IMR-90 (cell line): ENCODE measurements at regions not wholly inside any gene's neighbourhood (a gene's known extent, or its start where the extent isn't known, plus 50 kb on each side); places are given as distances from the start of the nearest gene placed in this dataset.

ENCODE experiments used
- ATAC-seq: fragments of 200-7000 bp; cut with Tn5 transposase; 2 replicates; pipeline ENCODE4 v1.9.1; 2020; ENCODE audit warnings: low read depth, mild to moderate bottlenecking, moderate library complexity
- BruUV-seq: library from RNA; stranded (reverse); fragments of 400-500 nt; replicated peaks from 2 replicates; lab custom pipeline; 2021; lab: Mats Ljungman, UMichigan
- CTCF ChIA-PET: fragments of 300-600 bp; formaldehyde crosslinking; extraction: SDS; loops from one replicate; lab custom pipeline; 2021; ENCODE audit warnings: antibody characterized with exemption; lab: Yijun Ruan, JAX
- POLR2A ChIA-PET: fragments of 300-600 bp; sonication (Branson Sonifier 250); formaldehyde crosslinking; loops from one replicate; lab custom pipeline; 2022; ENCODE audit warnings: antibody characterized with exemption; ENCODE audit not compliant: unreplicated experiment; lab: Charles Lee
- DNase-seq: peaks from one replicate; pipeline ENCODE4 v3.0.0; 2013
- H2AFZ ChIP-seq: replicated peaks from 2 replicates; pipeline ENCODE3; 2013; ENCODE audit warnings: low read length, mild to moderate bottlenecking; ENCODE audit not compliant: poor library complexity
- H2AK5ac ChIP-seq: 2 replicates; pipeline ENCODE4 v1.6.1; 2013; ENCODE audit warnings: low read depth, low read length, inconsistent platforms
- H2AK9ac ChIP-seq: replicated peaks from 2 replicates; pipeline ENCODE3; 2013; ENCODE audit warnings: mild to moderate bottlenecking, low read depth, low read length, moderate library complexity; ENCODE audit not compliant: poor library complexity
- H2BK120ac ChIP-seq: 2 replicates; pipeline ENCODE4 v1.6.1; 2013; ENCODE audit warnings: low read depth, low read length, inconsistent platforms
- H2BK15ac ChIP-seq: 3 replicates; pipeline ENCODE4 v1.6.1; 2013; ENCODE audit warnings: low read depth, low read length, inconsistent platforms
- H2BK20ac ChIP-seq: 2 replicates; pipeline ENCODE4 v1.6.1; 2013; ENCODE audit warnings: low read depth, mild to moderate bottlenecking, inconsistent platforms, low read length, moderate library complexity
- H2BK5ac ChIP-seq: 2 replicates; pipeline ENCODE4 v1.6.1; 2013; ENCODE audit warnings: mild to moderate bottlenecking, low read depth, low read length, inconsistent platforms; ENCODE audit not compliant: poor library complexity, severe bottlenecking
- H3K14ac ChIP-seq: replicated peaks from 2 replicates; pipeline ENCODE4 v1.6.1; 2013; ENCODE audit warnings: low read depth, low read length, inconsistent platforms
- H3K18ac ChIP-seq: 2 replicates; pipeline ENCODE4 v1.6.1; 2013; ENCODE audit warnings: low read depth, low read length, control low read depth
- H3K23ac ChIP-seq: 2 replicates; pipeline ENCODE4 v1.6.1; 2013; ENCODE audit warnings: low read depth, low read length, inconsistent platforms
- H3K27ac ChIP-seq: 2 replicates; pipeline ENCODE4 v1.5.1; 2013; ENCODE audit warnings: mild to moderate bottlenecking, control low read depth, low read length; ENCODE audit not compliant: insufficient read depth
- H3K27me3 ChIP-seq: 2 replicates; pipeline ENCODE4 v1.6.1; 2013; ENCODE audit warnings: low read length; ENCODE audit not compliant: control insufficient read depth, insufficient read depth
- H3K36me3 ChIP-seq: 2 replicates; pipeline ENCODE4 v1.6.1; 2013; ENCODE audit warnings: low read length, mixed read lengths; ENCODE audit not compliant: control insufficient read depth, insufficient read depth
- H3K4ac ChIP-seq: 2 replicates; pipeline ENCODE4 v1.6.1; 2013; ENCODE audit warnings: low read depth, low read length, inconsistent platforms
- H3K4me1 ChIP-seq: 2 replicates; pipeline ENCODE4 v1.6.1; 2013; ENCODE audit warnings: low read length, mixed read lengths; ENCODE audit not compliant: control insufficient read depth, insufficient read depth
- H3K4me2 ChIP-seq: 2 replicates; pipeline ENCODE4 v1.6.1; 2013; ENCODE audit warnings: low read depth, mild to moderate bottlenecking, control low read depth, low read length, moderate library complexity
- H3K4me3 ChIP-seq: 2 replicates; pipeline ENCODE4 v1.5.1; 2013; ENCODE audit warnings: low read depth, mild to moderate bottlenecking, control low read depth, low read length, moderate library complexity; ENCODE audit not compliant: insufficient read depth
- H3K56ac ChIP-seq: 2 replicates; pipeline ENCODE4 v1.6.1; 2013; ENCODE audit warnings: low read length, inconsistent platforms; ENCODE audit not compliant: insufficient read depth; ENCODE audit errors: extremely low read depth
- H3K79me1 ChIP-seq, 2 experiments: 2 replicates each; pipeline ENCODE4 v1.6.1; 2013; ENCODE audit warnings: low read length in 2 of 2, inconsistent platforms in 1 of 2, low read depth in 1 of 2
- H3K9ac ChIP-seq: 2 replicates; pipeline ENCODE4 v1.6.1; 2013; ENCODE audit warnings: low read depth, low read length, control low read depth
- H3K9me1 ChIP-seq: 2 replicates; pipeline ENCODE4 v1.6.1; 2013; ENCODE audit warnings: low read length, inconsistent platforms; ENCODE audit not compliant: insufficient read depth
- H3K9me3 ChIP-seq: 2 replicates; pipeline ENCODE4 v1.6.1; 2013; ENCODE audit warnings: low read length; ENCODE audit not compliant: control insufficient read depth, insufficient read depth
- H4K20me1 ChIP-seq: 2 replicates; pipeline ENCODE4 v1.6.1; 2013; ENCODE audit warnings: low read length, inconsistent platforms; ENCODE audit not compliant: insufficient read depth
- H4K5ac ChIP-seq: 2 replicates; pipeline ENCODE4 v1.6.1; 2013; ENCODE audit warnings: mild to moderate bottlenecking, low read depth, low read length, control low read depth
- H4K8ac ChIP-seq, 2 experiments: 2 replicates each; pipeline ENCODE4 v1.6.1; 2013; ENCODE audit warnings: low read depth in 2 of 2, low read length in 2 of 2, control low read depth in 1 of 2, inconsistent platforms in 1 of 2
- H4K91ac ChIP-seq: 2 replicates; pipeline ENCODE4 v1.6.1; 2013; ENCODE audit warnings: low read depth, low read length, inconsistent platforms; ENCODE audit not compliant: insufficient read depth
- CHD1 ChIP-seq: IDR thresholded peaks from 2 replicates; pipeline ENCODE4 v1.6.1; 2012; ENCODE audit warnings: low read depth, low read length, improper control_type of control experiment
- FOS ChIP-seq: fragments of 150-350 bp; IDR thresholded peaks from 2 replicates; pipeline ENCODE4 v1.6.1; 2016; ENCODE audit warnings: low read depth, low read length
- MAFK ChIP-seq: IDR thresholded peaks from 2 replicates; pipeline ENCODE4 v1.6.1; 2012; ENCODE audit warnings: low read depth, low read length, improper control_type of control experiment
- NFE2L2 ChIP-seq: fragments of 150-350 bp; IDR thresholded peaks from 2 replicates; pipeline ENCODE4 v1.6.1; 2016; ENCODE audit warnings: low read depth, mild to moderate bottlenecking, low read length
- WGBS, 2 experiments: methylation state at CpG; one replicate each; pipeline versions ENCODE4 v1.1.5 to v1.1.7; 2013; ENCODE audit warnings: missing lambda C conversion rate in 2 of 2; ENCODE audit not compliant: insufficient read length in 1 of 2; ENCODE audit errors: extremely low coverage in 2 of 2; 5-methylcytosine and 5-hydroxymethylcytosine counted together
- dilution Hi-C: fragments of 300-500 bp; cut with HindIII; formaldehyde crosslinking; loops from one replicate; pipeline ENCODE4 v1.14.3; 2018; ENCODE audit warnings: low sequenced_read_pairs; ENCODE audit not compliant: unreplicated experiment
- in situ Hi-C: fragments of 300-500 bp; cut with MboI; formaldehyde crosslinking; loops from 3 replicates; pipeline ENCODE4 v1.14.3; 2019; ENCODE audit warnings: low sequenced_read_pairs, inconsistent platforms, mixed read lengths
- intact Hi-C: fragments of 100-400 bp; cut with micrococcal nuclease; formaldehyde crosslinking; loops from 2 replicates; pipeline ENCODE4 v1.10.0; 2022

DNA sequence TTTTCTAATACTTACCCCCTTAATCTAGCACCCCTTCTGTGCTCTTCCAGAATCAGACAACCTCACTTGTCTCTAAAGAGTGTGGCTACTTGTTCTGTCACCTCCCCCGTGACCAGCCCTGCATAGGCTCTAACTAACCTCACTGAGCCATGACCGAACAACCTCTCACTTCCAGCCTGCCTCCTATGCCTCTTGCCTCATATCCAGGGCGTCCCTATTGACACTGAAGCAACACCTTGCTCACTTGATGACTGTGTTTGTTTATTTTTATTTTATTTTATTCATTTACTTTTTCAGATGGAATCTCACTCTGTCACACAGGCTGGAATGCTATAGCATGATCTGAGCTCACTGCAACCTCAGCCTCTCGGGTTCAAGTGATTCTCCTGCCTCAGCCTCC is 235.1 kb upstream of the B3GALT2 start:
- Histone ChIP-seq H3K9me3 (no peaks in the 10 kb centered on the region), H2BK15ac (no peak overlapping the region), H2AK5ac (no peak overlapping the region), H2AK9ac (no peak overlapping the region), H3K14ac (no peak overlapping the region), H4K20me1 (no peaks in the 10 kb centered on the region), H4K91ac (no peak overlapping the region), H3K27ac (no peak overlapping the region), H3K79me1 (no peaks in the 10 kb centered on the region), H3K56ac (no peak overlapping the region), H3K36me3 (no peaks in the 10 kb centered on the region), H3K4me2 (no peak overlapping the region), H3K4me1 (peaks cover 1% of the 10 kb centered on the region; the same call in 1 of the 2 replicates), H3K18ac (no peak overlapping the region), H2BK20ac (no peak overlapping the region), H3K9me1 (no peaks in the 10 kb centered on the region), H3K23ac (no peak overlapping the region), H3K4ac (no peak overlapping the region), H2BK120ac (no peak overlapping the region), H3K4me3 (no peak overlapping the region), H4K8ac (no peak overlapping the region), H2AFZ (no peak overlapping the region), H4K5ac (no peak overlapping the region), H3K27me3 (no peaks in the 10 kb centered on the region), H2BK5ac (no peak overlapping the region), H3K9ac (no peak overlapping the region)
- ChIA-PET POLR2A (no interaction called here), CTCF (no interaction called here)
- DNase-seq (no peak), ATAC-seq (no peak)
- TF ChIP-seq MAFK (no peak), FOS (no peak), CHD1 (no peak), NFE2L2 (no peak)
- intact Hi-C loops = no loop called here
- no TSS peak for BruUV-seq
- in situ Hi-C loops = no loop called here
- 100% methylated on average over 1 of the region's 4 CpGs; no CpG with 5 or more reads in 1 of the 2 experiments for WGBS, 2 experiments
- dilution Hi-C loops = no loop called here
